HCT116 (cell line): ENCODE measurements at regions not wholly inside any gene's neighbourhood (a gene's known extent, or its start where the extent isn't known, plus 50 kb on each side); places are given as distances from the start of the nearest gene placed in this dataset.

Experiments used
- ATAC-seq: fragments of 200-7000 bp; cut with Tn5 transposase; 2 replicates; pipeline ENCODE4 v1.9.1; 2020; ENCODE audit warnings: mild to moderate bottlenecking, moderate library complexity
- BruUV-seq: library from RNA; stranded (reverse); fragments of 400-500 nt; replicated peaks from 2 replicates; lab custom pipeline; 2021; lab: Mats Ljungman, UMichigan
- CTCF ChIA-PET: fragments of 300-600 bp; sonication (Branson Sonifier 250); formaldehyde crosslinking; loops from one replicate; lab custom pipeline; 2021; ENCODE audit warnings: antibody characterized with exemption; lab: Charles Lee
- POLR2A ChIA-PET: fragments of 300-600, 350-600 bp; sonication (Branson Sonifier 250); formaldehyde crosslinking; loops from one replicate; lab custom pipeline; 2021; ENCODE audit warnings: antibody characterized with exemption; lab: Charles Lee
- RAD21 ChIA-PET, 2 experiments: fragments of 300-600 bp; sonication (Branson Sonifier 250); formaldehyde crosslinking; loops; one replicate each; lab custom pipeline; 2023; ENCODE audit warnings: low total read pairs in 2 of 2; ENCODE audit not compliant: uncharacterized antibody in 2 of 2, unreplicated experiment in 2 of 2, low non-redundant PET in 1 of 2; lab: Charles Lee
- DNase-seq: peaks from one replicate; pipeline ENCODE4 v3.0.0-alpha.2; 2010; ENCODE audit warnings: low read depth, low spot score
- H2AFZ ChIP-seq: fragments of 200-600 bp; shearing (Covaris generic), sonication (generic); 2 replicates; pipeline ENCODE4 v1.6.1; 2017; ENCODE audit warnings: low read depth, mixed run types, mixed read lengths, antibody characterized with exemption, low read length; ENCODE audit not compliant: poor library complexity, severe bottlenecking
- H3K27ac ChIP-seq: 2 replicates; pipeline ENCODE4 v1.5.1; 2012; ENCODE audit warnings: low read depth, low read length
- H3K27me3 ChIP-seq: fragments of 200-600 bp; sonication (generic); 2 replicates; pipeline ENCODE4 v1.6.1; 2016; ENCODE audit warnings: mixed run types, low read length, mixed read lengths; ENCODE audit not compliant: insufficient read depth
- H3K36me3 ChIP-seq, 2 experiments: fragments of 200-500 bp in 1 of 2; fragments of 200-600 bp in 1 of 2; sonication (Bioruptor generic) in 1 of 2; sonication (generic) in 1 of 2; 2 replicates each; pipeline versions ENCODE4 v1.5.1 to v1.6.1; 2014 to 2016; ENCODE audit warnings: low read length in 2 of 2, inconsistent platforms in 1 of 2, mixed read lengths in 1 of 2, mixed run types in 1 of 2; ENCODE audit not compliant: insufficient read depth in 2 of 2, control insufficient read depth in 1 of 2
- H3K4me1 ChIP-seq, 2 experiments: fragments of 200-600 bp in 1 of 2; sonication (generic) in 1 of 2; 2 replicates each; pipeline versions ENCODE4 v1.5.1 to v1.6.1; 2012 to 2017; ENCODE audit warnings: low read length in 2 of 2, inconsistent platforms in 1 of 2, mild to moderate bottlenecking in 1 of 2, mixed read lengths in 1 of 2, mixed run types in 1 of 2, moderate library complexity in 1 of 2; ENCODE audit not compliant: insufficient read depth in 2 of 2, control insufficient read depth in 1 of 2
- H3K4me2 ChIP-seq: fragments of 200-600 bp; sonication (generic); 2 replicates; pipeline ENCODE4 v1.6.1; 2017; ENCODE audit warnings: mixed run types, low read length, mixed read lengths
- H3K4me3 ChIP-seq, 2 experiments: fragments of 200-600 bp in 1 of 2; sonication (generic) in 1 of 2; replicated peaks in 1 of 2; 2 replicates each; pipeline ENCODE4 v1.5.1; 2011 to 2016; ENCODE audit warnings: low read length in 2 of 2, control low read depth in 1 of 2, low read depth in 1 of 2, mild to moderate bottlenecking in 1 of 2, mixed read lengths in 1 of 2, mixed run types in 1 of 2
- H3K79me2 ChIP-seq: fragments of 200-600 bp; sonication (generic); 2 replicates; pipeline ENCODE4 v1.6.1; 2017; ENCODE audit warnings: mild to moderate bottlenecking, mixed run types, low read length, moderate library complexity, mixed read lengths; ENCODE audit not compliant: insufficient read depth
- H3K9ac ChIP-seq: fragments of 200-600 bp; sonication (generic); 2 replicates; pipeline ENCODE4 v1.6.1; 2016; ENCODE audit warnings: low read length, mixed read lengths
- H3K9me2 ChIP-seq: fragments of 200-600 bp; sonication (generic), shearing (Covaris generic); 2 replicates; pipeline ENCODE4 v1.6.1; 2017; ENCODE audit warnings: mixed run types, mild to moderate bottlenecking, moderate library complexity; ENCODE audit not compliant: insufficient read depth
- H3K9me3 ChIP-seq, 2 experiments: fragments of 200-500 bp in 1 of 2; fragments of 200-600 bp in 1 of 2; sonication (Bioruptor generic) in 1 of 2; sonication (generic) in 1 of 2; 2 replicates each; pipeline ENCODE4 v1.6.1; 2014 to 2017; ENCODE audit warnings: low read length in 2 of 2, mixed read lengths in 2 of 2, inconsistent platforms in 1 of 2, low read depth in 1 of 2, mild to moderate bottlenecking in 1 of 2, mixed run types in 1 of 2, moderate library complexity in 1 of 2; ENCODE audit not compliant: control insufficient read depth in 1 of 2, insufficient read depth in 1 of 2
- H4K20me1 ChIP-seq: fragments of 200-600 bp; sonication (generic), shearing (Covaris generic); 2 replicates; pipeline ENCODE4 v1.6.1; 2017; ENCODE audit warnings: mixed run types, mild to moderate bottlenecking, moderate library complexity; ENCODE audit not compliant: insufficient read depth
- CBX3 ChIP-seq: IDR thresholded peaks from 2 replicates; pipeline ENCODE4 v1.6.1; 2012; ENCODE audit warnings: low read depth
- ELF1 ChIP-seq: IDR thresholded peaks from 2 replicates; pipeline ENCODE4 v1.6.1; 2012; ENCODE audit warnings: low read depth, borderline replicate concordance
- JUND ChIP-seq: IDR thresholded peaks from 2 replicates; pipeline ENCODE4 v1.6.1; 2012
- MAX ChIP-seq: IDR thresholded peaks from 2 replicates; pipeline ENCODE4 v1.6.1; 2012
- POLR2A ChIP-seq: IDR thresholded peaks from 2 replicates; pipeline ENCODE4 v1.7.0; 2011; ENCODE audit warnings: borderline replicate concordance; ENCODE audit not compliant: insufficient read depth, insufficient read length; ENCODE audit errors: extremely low read depth
- POLR2AphosphoS5 ChIP-seq: IDR thresholded peaks from 2 replicates; pipeline ENCODE4 v1.6.1; 2011; ENCODE audit warnings: mild to moderate bottlenecking, low read depth, low read length, moderate library complexity
- TCF7L2 ChIP-seq: IDR thresholded peaks from 2 replicates; pipeline ENCODE4 v1.7.0; 2011; ENCODE audit warnings: borderline replicate concordance, inconsistent platforms; ENCODE audit not compliant: insufficient read depth, insufficient read length; ENCODE audit errors: extremely low read depth
- YY1 ChIP-seq: IDR thresholded peaks from 2 replicates; pipeline ENCODE4 v1.6.1; 2011; ENCODE audit warnings: low read length, low read depth, moderate library complexity, mild to moderate bottlenecking; ENCODE audit not compliant: insufficient replicate concordance; ENCODE audit errors: extremely low read depth
- ZFX ChIP-seq: fragments of 450-650 bp; IDR thresholded peaks from 2 replicates; pipeline ENCODE4 v1.6.1; 2017
- intact Hi-C: fragments of 100-400 bp; cut with micrococcal nuclease; formaldehyde crosslinking; loops from 2 replicates; pipeline ENCODE4 v1.10.0; 2022
- TF ChIP-seq, protein P1 (sequence below), 3 experiments: fragments of 200-600 bp in 1 of 3; sonication (generic) in 1 of 3; IDR thresholded peaks in 2 of 3; conservative IDR thresholded peaks in 1 of 3; 2 replicates each; pipeline ENCODE4 v1.5.1; 2012 to 2017; ENCODE audit warnings: low read depth in 2 of 3, low read length in 2 of 3, antibody characterized with exemption in 1 of 3, borderline replicate concordance in 1 of 3, control low read depth in 1 of 3, mild to moderate bottlenecking in 1 of 3, mixed read lengths in 1 of 3, mixed run types in 1 of 3, moderate library complexity in 1 of 3; ENCODE audit not compliant: insufficient read depth in 1 of 3
- TF ChIP-seq, protein P2 (sequence below): IDR thresholded peaks from 2 replicates; pipeline ENCODE4 v1.6.1; 2012

DNA sequence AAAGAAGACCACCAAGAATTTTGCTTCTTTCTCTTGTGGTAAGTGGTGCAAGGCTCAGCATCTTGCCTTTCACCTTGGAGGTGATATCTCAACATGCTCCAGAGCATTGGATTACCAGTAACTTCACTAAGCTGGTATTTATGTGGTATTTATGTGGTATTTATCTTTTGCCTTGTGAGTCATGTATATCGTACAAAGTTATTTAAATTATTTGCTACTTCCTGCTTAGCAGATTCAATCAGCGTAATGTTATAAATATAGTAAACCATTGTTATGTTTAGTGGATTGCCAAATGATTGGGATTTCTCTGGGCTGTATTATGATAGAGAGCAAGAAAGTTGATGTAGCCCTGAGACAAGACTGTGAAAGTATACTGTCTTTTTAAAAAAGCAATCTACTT lies 366.4 kb downstream of the IPO8 start:
- BruUV-seq = no TSS peak
- no peak for ATAC-seq
- H3K4me2 ChIP-seq = no peak overlapping the region
- H3K27ac ChIP-seq = no peak overlapping the region
- ChIA-PET RAD21 (no interaction called here), CTCF (no interaction called here)
- no peaks in the 10 kb centered on the region for H3K27me3 ChIP-seq
- H2AFZ ChIP-seq = no peak overlapping the region
- TF ChIP-seq MAX (no peak), YY1 (no peak), TCF7L2 (no peak), POLR2A (no peak), ELF1 (no peak), JUND (no peak), ZFX (no peak), POLR2AphosphoS5 (no peak), CBX3 (no peak)
- TF ChIP-seq, protein P1, sequence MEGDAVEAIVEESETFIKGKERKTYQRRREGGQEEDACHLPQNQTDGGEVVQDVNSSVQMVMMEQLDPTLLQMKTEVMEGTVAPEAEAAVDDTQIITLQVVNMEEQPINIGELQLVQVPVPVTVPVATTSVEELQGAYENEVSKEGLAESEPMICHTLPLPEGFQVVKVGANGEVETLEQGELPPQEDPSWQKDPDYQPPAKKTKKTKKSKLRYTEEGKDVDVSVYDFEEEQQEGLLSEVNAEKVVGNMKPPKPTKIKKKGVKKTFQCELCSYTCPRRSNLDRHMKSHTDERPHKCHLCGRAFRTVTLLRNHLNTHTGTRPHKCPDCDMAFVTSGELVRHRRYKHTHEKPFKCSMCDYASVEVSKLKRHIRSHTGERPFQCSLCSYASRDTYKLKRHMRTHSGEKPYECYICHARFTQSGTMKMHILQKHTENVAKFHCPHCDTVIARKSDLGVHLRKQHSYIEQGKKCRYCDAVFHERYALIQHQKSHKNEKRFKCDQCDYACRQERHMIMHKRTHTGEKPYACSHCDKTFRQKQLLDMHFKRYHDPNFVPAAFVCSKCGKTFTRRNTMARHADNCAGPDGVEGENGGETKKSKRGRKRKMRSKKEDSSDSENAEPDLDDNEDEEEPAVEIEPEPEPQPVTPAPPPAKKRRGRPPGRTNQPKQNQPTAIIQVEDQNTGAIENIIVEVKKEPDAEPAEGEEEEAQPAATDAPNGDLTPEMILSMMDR (IDR thresholded peaks at IDR 0.05 in 2 of 3, conservative IDR thresholded peaks at IDR 0.05 in 1 of 3; ENCODE audit: borderline replicate concordance in 1 of 3, insufficient read depth in 1 of 3, low read depth in 2 of 3, low read length in 2 of 3) = no peak
- TF ChIP-seq, protein P2, sequence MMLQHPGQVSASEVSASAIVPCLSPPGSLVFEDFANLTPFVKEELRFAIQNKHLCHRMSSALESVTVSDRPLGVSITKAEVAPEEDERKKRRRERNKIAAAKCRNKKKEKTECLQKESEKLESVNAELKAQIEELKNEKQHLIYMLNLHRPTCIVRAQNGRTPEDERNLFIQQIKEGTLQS = no peak
- TF ChIP-seq, all 23 proteins: peak for 0
- intact Hi-C loops = no loop called here
- Histone ChIP-seq H3K4me3 (no peak overlapping the region), H4K20me1 (no peaks in the 10 kb centered on the region), H3K9ac (no peak overlapping the region), H3K9me2 (no peaks in the 10 kb centered on the region), H3K4me1 (no peaks in the 10 kb centered on the region), H3K79me2 (no peaks in the 10 kb centered on the region), H3K36me3 (no peaks in the 10 kb centered on the region), H3K9me3 (no peaks in the 10 kb centered on the region)
- no peak for DNase-seq
- POLR2A ChIA-PET = interaction anchor here (1.1 kb wide), 1 partner anchor 1021 kb away, joined by 3 read pairs; no protein-coding TSS in a partner anchor
